Lower leg skin (tissue), 3 donors: ENCODE measurements at regions not wholly inside any gene's neighbourhood (a gene's known extent, or its start where the extent isn't known, plus 50 kb on each side); places are given as distances from the start of the nearest gene placed in this dataset.

ENCODE experiments used
- POLR2A ChIP-seq, 2 donors: fragments of 450-650 bp; IDR thresholded peaks; one replicate each; pipeline ENCODE4 v1.6.1; 2016 to 2017; ENCODE audit warnings: antibody characterized with exemption in 2 of 2, mild to moderate bottlenecking in 1 of 2, moderate library complexity in 1 of 2
- TF ChIP-seq, protein P1 (sequence below), 3 donors: fragments of 450-650 bp; IDR thresholded peaks; one replicate each; pipeline ENCODE4 v1.5.1; 2016; ENCODE audit warnings: antibody characterized with exemption in 3 of 3, mild to moderate bottlenecking in 3 of 3, moderate library complexity in 2 of 3

DNA sequence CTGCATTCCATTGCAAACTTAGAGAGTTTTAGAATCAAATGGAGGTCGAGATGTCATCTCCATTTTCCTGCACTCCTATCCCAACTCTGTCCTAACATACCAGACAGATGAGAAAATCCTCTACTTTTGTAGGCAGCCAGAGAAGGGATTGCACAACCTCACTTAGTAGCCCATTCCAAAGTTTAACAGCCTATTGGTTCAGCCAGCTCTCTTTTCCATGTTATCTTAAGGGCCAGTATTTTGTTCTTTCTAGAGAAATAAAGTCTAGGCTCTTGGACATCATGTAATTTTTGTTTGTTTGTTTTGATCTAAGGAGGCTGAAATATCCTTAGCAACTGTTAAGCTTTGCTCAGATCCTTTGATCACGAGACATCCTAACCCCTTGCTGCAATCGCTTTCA, 173.0 kb downstream of the COX18 start:
- TF ChIP-seq, protein P1, sequence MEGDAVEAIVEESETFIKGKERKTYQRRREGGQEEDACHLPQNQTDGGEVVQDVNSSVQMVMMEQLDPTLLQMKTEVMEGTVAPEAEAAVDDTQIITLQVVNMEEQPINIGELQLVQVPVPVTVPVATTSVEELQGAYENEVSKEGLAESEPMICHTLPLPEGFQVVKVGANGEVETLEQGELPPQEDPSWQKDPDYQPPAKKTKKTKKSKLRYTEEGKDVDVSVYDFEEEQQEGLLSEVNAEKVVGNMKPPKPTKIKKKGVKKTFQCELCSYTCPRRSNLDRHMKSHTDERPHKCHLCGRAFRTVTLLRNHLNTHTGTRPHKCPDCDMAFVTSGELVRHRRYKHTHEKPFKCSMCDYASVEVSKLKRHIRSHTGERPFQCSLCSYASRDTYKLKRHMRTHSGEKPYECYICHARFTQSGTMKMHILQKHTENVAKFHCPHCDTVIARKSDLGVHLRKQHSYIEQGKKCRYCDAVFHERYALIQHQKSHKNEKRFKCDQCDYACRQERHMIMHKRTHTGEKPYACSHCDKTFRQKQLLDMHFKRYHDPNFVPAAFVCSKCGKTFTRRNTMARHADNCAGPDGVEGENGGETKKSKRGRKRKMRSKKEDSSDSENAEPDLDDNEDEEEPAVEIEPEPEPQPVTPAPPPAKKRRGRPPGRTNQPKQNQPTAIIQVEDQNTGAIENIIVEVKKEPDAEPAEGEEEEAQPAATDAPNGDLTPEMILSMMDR (IDR thresholded peaks at IDR 0.05), result no peak
- no peak for TF ChIP-seq POLR2A (IDR thresholded peaks at IDR 0.05)
